ENCODE measurements at regions not wholly inside any gene's neighbourhood (a gene's known extent, or its start where the extent isn't known, plus 50 kb on each side); places are given as distances from the start of the nearest gene placed in this dataset.

DNA sequence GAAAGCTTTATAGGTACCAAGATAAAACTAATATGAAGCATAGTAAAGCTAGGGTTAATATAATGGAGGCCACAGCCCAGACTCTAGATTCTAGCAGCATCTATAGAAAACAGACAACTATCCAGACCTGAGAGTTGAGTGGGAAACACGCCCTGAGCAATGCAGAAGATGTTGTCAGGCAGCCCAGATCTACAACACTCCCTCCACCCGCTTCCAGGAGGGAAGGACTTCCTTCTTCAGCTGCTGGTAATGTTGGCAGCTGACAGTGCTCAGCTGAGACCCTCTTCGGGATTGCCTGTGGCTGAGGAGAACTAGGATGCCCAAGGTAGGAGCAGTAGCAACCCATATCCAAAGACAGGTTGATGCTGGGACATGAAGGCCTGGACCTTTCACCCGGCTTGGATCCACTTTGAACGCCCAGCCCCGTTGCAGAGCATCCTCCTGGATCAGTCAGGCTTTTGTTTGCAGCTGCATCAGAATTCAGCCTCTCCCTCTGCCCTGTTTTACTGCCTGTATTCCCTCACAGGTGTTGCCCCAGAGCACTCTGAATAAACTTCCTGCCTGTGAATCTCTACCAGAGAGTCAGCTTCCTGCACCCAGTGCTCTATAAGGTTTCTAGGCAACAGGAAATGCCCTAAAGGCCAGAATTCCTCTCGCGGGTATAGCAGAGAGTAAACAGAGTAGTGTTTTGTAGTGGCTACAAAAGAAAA is 174.7 kb upstream of the IL12A start:
- TF ChIP-seq, protein P1, sequence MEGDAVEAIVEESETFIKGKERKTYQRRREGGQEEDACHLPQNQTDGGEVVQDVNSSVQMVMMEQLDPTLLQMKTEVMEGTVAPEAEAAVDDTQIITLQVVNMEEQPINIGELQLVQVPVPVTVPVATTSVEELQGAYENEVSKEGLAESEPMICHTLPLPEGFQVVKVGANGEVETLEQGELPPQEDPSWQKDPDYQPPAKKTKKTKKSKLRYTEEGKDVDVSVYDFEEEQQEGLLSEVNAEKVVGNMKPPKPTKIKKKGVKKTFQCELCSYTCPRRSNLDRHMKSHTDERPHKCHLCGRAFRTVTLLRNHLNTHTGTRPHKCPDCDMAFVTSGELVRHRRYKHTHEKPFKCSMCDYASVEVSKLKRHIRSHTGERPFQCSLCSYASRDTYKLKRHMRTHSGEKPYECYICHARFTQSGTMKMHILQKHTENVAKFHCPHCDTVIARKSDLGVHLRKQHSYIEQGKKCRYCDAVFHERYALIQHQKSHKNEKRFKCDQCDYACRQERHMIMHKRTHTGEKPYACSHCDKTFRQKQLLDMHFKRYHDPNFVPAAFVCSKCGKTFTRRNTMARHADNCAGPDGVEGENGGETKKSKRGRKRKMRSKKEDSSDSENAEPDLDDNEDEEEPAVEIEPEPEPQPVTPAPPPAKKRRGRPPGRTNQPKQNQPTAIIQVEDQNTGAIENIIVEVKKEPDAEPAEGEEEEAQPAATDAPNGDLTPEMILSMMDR (optimal IDR thresholded peaks at IDR 0.05 in 1 of 3, IDR thresholded peaks at IDR 0.05 in 1 of 3, conservative IDR thresholded peaks at IDR 0.05 in 1 of 3; ENCODE audit: extremely low read depth in 1 of 3, insufficient read depth in 2 of 3, low read length in 3 of 3), result no peak
- no peak for TF ChIP-seq EZH2 (IDR thresholded peaks at IDR 0.05; ENCODE audit: low read length)
